ENCODE measurements at regions not wholly inside any gene's neighbourhood (a gene's known extent, or its start where the extent isn't known, plus 50 kb on each side); places are given as distances from the start of the nearest gene placed in this dataset.

- TF ChIP-seq FOS (IDR thresholded peaks at IDR 0.05; ENCODE audit: borderline replicate concordance, insufficient read depth, low read length): no peak
- no peak for TF ChIP-seq CTCF (IDR thresholded peaks at IDR 0.05; ENCODE audit: extremely low read depth in 1 of 2, insufficient read depth in 1 of 2, low read depth in 1 of 2, low read length in 2 of 2)
- TF ChIP-seq EZH2 (IDR thresholded peaks at IDR 0.05; ENCODE audit: borderline replicate concordance, low read depth, low read length, severe bottlenecking): no peak
- TF ChIP-seq MAX (IDR thresholded peaks at IDR 0.05; ENCODE audit: insufficient read depth, insufficient read length): no peak
- no peak for TF ChIP-seq JUN (IDR thresholded peaks at IDR 0.05; ENCODE audit: borderline replicate concordance, insufficient read depth, insufficient read length, low read depth)
- TF ChIP-seq POLR2A (IDR thresholded peaks at IDR 0.05; ENCODE audit: low read depth, low read length): no peak
Measured at GRCh38 chr18:39681061-39681460, 2115.5 kb upstream of the CELF4 start.

Measured in endothelial cell of umbilical vein (primary cell).